ENCODE measurements at regions not wholly inside any gene's neighbourhood (a gene's known extent, or its start where the extent isn't known, plus 50 kb on each side); places are given as distances from the start of the nearest gene placed in this dataset.

GRCh38 chr1:208892147-208892546, 648.0 kb upstream of the PLXNA2 start:
- no peak for DNase-seq

- no peak for DNase-seq
These were observed 649.1 kb upstream of the PLXNA2 start for GRCh38 chr1:208893251-208893650.

GRCh38 chr1:208895181-208895580, 651.0 kb upstream of the PLXNA2 start:
- DNase-seq, result no peak

GRCh38 chr1:208895820-208896219, 651.6 kb upstream of the PLXNA2 start:
- no peak for DNase-seq

- DNase-seq, result no peak
These were observed 652.6 kb upstream of the PLXNA2 start for GRCh38 chr1:208896768-208897167.

GRCh38 chr1:208899438-208899837, 655.3 kb upstream of the PLXNA2 start:
- DNase-seq, result no peak

- no peak for DNase-seq
These were observed 659.2 kb upstream of the PLXNA2 start for GRCh38 chr1:208903251-208903905.

GRCh38 chr1:208907790-208908189, 663.6 kb upstream of the PLXNA2 start:
- DNase-seq, result no peak

- no peak for DNase-seq
These were observed 665.1 kb upstream of the PLXNA2 start for GRCh38 chr1:208909011-208909984.

GRCh38 chr1:208910161-208910560, 666.0 kb upstream of the PLXNA2 start:
- no peak for DNase-seq

GRCh38 chr1:208917281-208917680, 666.2 kb upstream of the CAMK1G start:
- DNase-seq, result no peak

GRCh38 chr1:208917723-208918122, 665.8 kb upstream of the CAMK1G start:
- no peak for DNase-seq

- no peak for DNase-seq
These were observed 665.4 kb upstream of the CAMK1G start for GRCh38 chr1:208918160-208918559.

GRCh38 chr1:208919371-208919770, 664.1 kb upstream of the CAMK1G start:
- no peak for DNase-seq

- no peak for DNase-seq
These were observed 662.3 kb upstream of the CAMK1G start for GRCh38 chr1:208921259-208921658.

GRCh38 chr1:208923456-208923855, 660.1 kb upstream of the CAMK1G start:
- no peak for DNase-seq

GRCh38 chr1:208923946-208924720, 659.4 kb upstream of the CAMK1G start:
- DNase-seq, result no peak

GRCh38 chr1:208924928-208925327, 658.6 kb upstream of the CAMK1G start:
- no peak for DNase-seq

GRCh38 chr1:208928349-208929010, 655.0 kb upstream of the CAMK1G start:
- no peak for DNase-seq

- no peak for DNase-seq
These were observed 653.9 kb upstream of the CAMK1G start for GRCh38 chr1:208929575-208929974.

- no peak for DNase-seq
These were observed 651.6 kb upstream of the CAMK1G start for GRCh38 chr1:208931936-208932335.

Data from amygdala (tissue), 56 donors.